ENCODE measurements at regions not wholly inside any gene's neighbourhood (a gene's known extent, or its start where the extent isn't known, plus 50 kb on each side); places are given as distances from the start of the nearest gene placed in this dataset.

DNA sequence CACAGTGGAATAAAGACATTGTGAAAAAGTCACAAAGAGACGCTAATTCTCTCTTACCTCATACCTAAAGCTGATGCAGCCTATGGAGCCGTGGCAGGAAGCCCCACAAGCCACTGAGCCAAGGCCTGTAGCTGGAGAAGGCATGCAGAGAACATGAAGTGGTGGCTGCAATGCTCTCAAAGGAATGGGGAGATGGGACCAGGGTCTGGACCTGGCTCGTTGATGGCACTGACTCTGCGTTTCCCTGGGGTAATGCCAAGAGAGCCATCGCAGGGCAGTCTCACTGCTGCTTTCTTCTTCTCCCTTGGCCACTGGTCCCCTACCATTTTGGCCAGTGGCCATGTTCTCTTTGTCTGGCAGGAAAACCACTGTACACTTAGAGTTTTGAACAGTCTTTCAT is 329.9 kb upstream of the ZMIZ1 start:
- in situ Hi-C loops (cut with MboI; ENCODE audit: low sequenced_read_pairs, unreplicated experiment) = no loop called here
- no peak for DNase-seq (ENCODE audit: low spot score)

GRCh38 chr10:78739444-78740053 is 329.2 kb upstream of the ZMIZ1 start:
- in situ Hi-C loops (cut with MboI; ENCODE audit: low sequenced_read_pairs, unreplicated experiment) = no loop called here
- no peak for DNase-seq (ENCODE audit: low spot score)
- TF ChIP-seq, protein P1, sequence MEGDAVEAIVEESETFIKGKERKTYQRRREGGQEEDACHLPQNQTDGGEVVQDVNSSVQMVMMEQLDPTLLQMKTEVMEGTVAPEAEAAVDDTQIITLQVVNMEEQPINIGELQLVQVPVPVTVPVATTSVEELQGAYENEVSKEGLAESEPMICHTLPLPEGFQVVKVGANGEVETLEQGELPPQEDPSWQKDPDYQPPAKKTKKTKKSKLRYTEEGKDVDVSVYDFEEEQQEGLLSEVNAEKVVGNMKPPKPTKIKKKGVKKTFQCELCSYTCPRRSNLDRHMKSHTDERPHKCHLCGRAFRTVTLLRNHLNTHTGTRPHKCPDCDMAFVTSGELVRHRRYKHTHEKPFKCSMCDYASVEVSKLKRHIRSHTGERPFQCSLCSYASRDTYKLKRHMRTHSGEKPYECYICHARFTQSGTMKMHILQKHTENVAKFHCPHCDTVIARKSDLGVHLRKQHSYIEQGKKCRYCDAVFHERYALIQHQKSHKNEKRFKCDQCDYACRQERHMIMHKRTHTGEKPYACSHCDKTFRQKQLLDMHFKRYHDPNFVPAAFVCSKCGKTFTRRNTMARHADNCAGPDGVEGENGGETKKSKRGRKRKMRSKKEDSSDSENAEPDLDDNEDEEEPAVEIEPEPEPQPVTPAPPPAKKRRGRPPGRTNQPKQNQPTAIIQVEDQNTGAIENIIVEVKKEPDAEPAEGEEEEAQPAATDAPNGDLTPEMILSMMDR (IDR thresholded peaks at IDR 0.05; ENCODE audit: borderline replicate concordance, control extremely low read depth, extremely low read depth, insufficient read depth, missing control alignments) = no peak

More for the DNA sequence above, 329.9 kb upstream of the ZMIZ1 start:
- TF ChIP-seq, protein P1 (IDR thresholded peaks at IDR 0.05; ENCODE audit: borderline replicate concordance, control extremely low read depth, extremely low read depth, insufficient read depth, missing control alignments) = no peak

DNA sequence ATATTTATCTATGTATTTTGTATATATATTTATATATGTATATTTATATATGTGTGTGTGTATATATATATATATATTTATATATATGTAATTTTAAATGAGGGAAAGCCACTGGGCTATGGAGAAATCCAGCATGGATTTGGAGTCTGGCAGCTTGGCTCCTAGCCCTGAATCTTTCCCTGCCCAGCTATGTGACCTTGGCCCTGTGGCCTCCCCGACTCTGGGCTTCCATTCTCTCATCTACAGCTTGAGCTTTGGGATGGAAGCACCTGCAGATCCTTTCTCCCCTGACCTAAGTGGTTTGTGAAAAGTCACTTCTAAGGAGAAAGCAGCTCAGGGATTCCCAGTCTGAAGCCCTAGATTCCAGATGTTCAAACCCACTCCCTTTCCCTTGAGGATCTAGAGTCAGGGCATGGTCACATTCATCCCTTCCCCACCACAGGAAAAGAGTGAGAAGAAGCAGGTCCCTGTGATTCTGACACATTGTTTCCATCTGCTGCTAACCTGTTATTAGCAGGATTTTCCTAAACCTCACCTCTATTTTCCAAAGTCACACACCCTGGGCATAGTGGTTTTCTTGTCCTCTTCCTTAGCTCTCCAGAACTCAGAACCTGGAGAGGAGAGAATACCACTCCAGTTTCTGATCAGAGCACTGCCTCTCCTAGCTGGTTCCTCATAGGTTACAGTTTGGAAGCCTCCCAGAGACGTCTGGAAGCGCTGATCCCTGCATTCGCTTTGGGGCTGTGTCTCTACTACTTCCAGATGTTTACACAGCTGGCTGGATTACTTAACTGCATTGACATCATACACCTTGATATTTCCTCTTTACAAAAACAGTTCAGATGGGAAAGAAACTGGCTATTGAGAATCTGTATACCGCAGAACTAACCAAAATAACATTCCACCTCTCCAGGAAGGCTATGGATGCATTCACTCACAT is 327.5 kb upstream of the ZMIZ1 start:
- in situ Hi-C loops (cut with MboI; ENCODE audit: low sequenced_read_pairs, unreplicated experiment) = no loop called here
- DNase-seq (ENCODE audit: low spot score) = no peak
- TF ChIP-seq, protein P1 (IDR thresholded peaks at IDR 0.05; ENCODE audit: borderline replicate concordance, control extremely low read depth, extremely low read depth, insufficient read depth, missing control alignments) = no peak

- TF ChIP-seq, protein P1 (IDR thresholded peaks at IDR 0.05; ENCODE audit: borderline replicate concordance, control extremely low read depth, extremely low read depth, insufficient read depth, missing control alignments) = no peak
- no peak for DNase-seq (ENCODE audit: low spot score)
- in situ Hi-C loops (cut with MboI; ENCODE audit: low sequenced_read_pairs, unreplicated experiment) = no loop called here
These were observed 326.4 kb upstream of the ZMIZ1 start for GRCh38 chr10:78742406-78742729.

DNA sequence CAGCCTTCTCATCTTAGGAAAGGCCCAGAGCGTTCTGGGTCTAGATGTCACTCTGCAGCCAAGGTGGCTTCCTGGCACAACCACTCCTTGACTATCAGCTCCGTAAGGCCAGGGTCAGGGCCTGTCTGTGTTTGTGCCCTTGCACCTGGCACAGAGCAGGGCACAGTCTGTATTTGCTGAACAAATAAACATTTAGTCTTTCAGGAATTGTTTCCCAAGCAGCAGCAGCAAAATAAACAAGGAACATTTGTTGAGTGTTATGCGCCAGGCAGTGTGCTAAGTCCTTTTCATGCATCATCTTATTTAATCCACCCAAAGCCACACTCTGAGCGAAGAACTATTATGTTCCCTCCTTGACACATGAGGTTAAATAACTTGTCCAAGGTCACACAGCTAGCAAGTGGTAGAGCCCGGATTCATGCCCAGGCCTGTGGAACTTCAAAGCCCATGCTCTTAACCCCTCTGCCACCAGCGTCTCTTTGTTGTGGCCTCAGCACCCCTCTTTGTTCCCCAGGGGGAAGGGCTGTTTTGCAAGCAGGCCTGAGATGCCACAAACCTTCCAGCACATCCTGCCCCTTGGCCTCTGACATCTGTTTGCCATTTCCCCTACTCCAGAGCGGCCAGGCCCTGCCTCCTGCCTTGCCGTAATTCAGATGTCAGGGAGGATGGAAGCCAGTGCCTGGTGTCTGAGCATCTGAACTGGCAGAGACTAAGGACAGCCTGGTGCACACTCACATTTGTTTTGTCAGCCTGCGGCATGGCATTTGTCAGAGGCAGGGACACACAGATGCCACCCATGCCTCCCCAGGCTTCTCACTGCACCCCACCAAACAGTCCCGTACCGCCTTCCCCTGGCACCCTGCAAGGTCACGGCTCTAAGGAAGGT is 325.8 kb upstream of the ZMIZ1 start:
- in situ Hi-C loops (cut with MboI; ENCODE audit: low sequenced_read_pairs, unreplicated experiment) = no loop called here
- DNase-seq (ENCODE audit: low spot score) = no peak
- TF ChIP-seq, protein P1 (IDR thresholded peaks at IDR 0.05; ENCODE audit: borderline replicate concordance, control extremely low read depth, extremely low read depth, insufficient read depth, missing control alignments) = no peak

DNA sequence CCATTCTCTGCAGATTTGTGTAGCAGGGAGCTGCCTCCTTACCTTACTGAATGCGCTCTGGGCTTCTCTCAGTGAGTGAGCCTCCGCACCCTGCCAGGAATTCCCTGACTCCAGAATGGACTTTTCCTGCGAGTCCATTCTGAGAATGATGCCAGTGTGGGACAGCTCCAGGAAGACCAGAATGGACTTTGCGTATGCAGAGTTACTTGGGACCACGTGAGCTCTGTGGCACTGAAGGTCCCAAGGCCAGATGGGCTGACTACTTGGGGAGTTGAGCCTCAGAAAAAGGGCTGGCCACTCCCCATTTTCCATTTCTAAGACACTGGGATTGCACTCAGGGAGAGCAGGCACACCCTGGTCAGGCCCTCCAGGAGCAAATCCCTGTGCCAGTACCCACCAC is 324.7 kb upstream of the ZMIZ1 start:
- in situ Hi-C loops (cut with MboI; ENCODE audit: low sequenced_read_pairs, unreplicated experiment) = no loop called here
- TF ChIP-seq, protein P1 (IDR thresholded peaks at IDR 0.05; ENCODE audit: borderline replicate concordance, control extremely low read depth, extremely low read depth, insufficient read depth, missing control alignments) = no peak
- no peak for DNase-seq (ENCODE audit: low spot score)

Data from GM13976 (cell line).